H9 (cell line): ENCODE measurements at regions not wholly inside any gene's neighbourhood (a gene's known extent, or its start where the extent isn't known, plus 50 kb on each side); places are given as distances from the start of the nearest gene placed in this dataset.

Experiments used
- DNase-seq: peaks from one replicate; pipeline ENCODE4 v3.0.0-alpha.2; 2017
- H2AFZ ChIP-seq: one replicate; pipeline ENCODE4 v1.6.1; 2013; ENCODE audit warnings: mild to moderate bottlenecking, low read length, control low read depth, moderate library complexity
- H2AK5ac ChIP-seq: 2 replicates; pipeline ENCODE4 v1.6.1; 2013; ENCODE audit warnings: low read length, control low read depth, mixed read lengths; ENCODE audit not compliant: insufficient read length
- H2BK120ac ChIP-seq: one replicate; pipeline ENCODE4 v1.6.1; 2013; ENCODE audit warnings: low read depth, mild to moderate bottlenecking, low read length, control low read depth, inconsistent platforms; ENCODE audit not compliant: poor library complexity, severe bottlenecking
- H2BK12ac ChIP-seq: 2 replicates; pipeline ENCODE4 v1.6.1; 2013; ENCODE audit warnings: low read length, control low read depth, mixed read lengths, low read depth; ENCODE audit not compliant: insufficient read length
- H2BK15ac ChIP-seq: 2 replicates; pipeline ENCODE4 v1.6.1; 2013; ENCODE audit warnings: low read depth, low read length, control low read depth
- H2BK20ac ChIP-seq: one replicate; pipeline ENCODE4 v1.6.1; 2013; ENCODE audit warnings: low read depth, mild to moderate bottlenecking, low read length, control low read depth, inconsistent platforms; ENCODE audit not compliant: poor library complexity, severe bottlenecking
- H2BK5ac ChIP-seq: 2 replicates; pipeline ENCODE4 v1.6.1; 2013; ENCODE audit warnings: low read length, control low read depth, mixed read lengths; ENCODE audit not compliant: insufficient read length
- H3K14ac ChIP-seq: 2 replicates; pipeline ENCODE4 v1.6.1; 2013; ENCODE audit warnings: low read length, control low read depth; ENCODE audit not compliant: insufficient read depth
- H3K18ac ChIP-seq: 2 replicates; pipeline ENCODE4 v1.6.1; 2013; ENCODE audit warnings: low read depth, mild to moderate bottlenecking, mixed read lengths, low read length, control low read depth; ENCODE audit not compliant: insufficient read length
- H3K23ac ChIP-seq: 2 replicates; pipeline ENCODE4 v1.6.1; 2013; ENCODE audit warnings: low read length, control low read depth, mixed read lengths, low read depth; ENCODE audit not compliant: insufficient read length
- H3K23me2 ChIP-seq: 2 replicates; pipeline ENCODE4 v1.6.1; 2013; ENCODE audit warnings: low read depth, mild to moderate bottlenecking, mixed read lengths, low read length, control low read depth; ENCODE audit not compliant: insufficient read length, poor library complexity, severe bottlenecking
- H3K27ac ChIP-seq: 2 replicates; pipeline ENCODE4 v1.5.1; 2013; ENCODE audit warnings: low read length, control low read depth, mixed read lengths, low read depth; ENCODE audit not compliant: insufficient read length
- H3K27me3 ChIP-seq: 2 replicates; pipeline ENCODE4 v1.6.1; 2013; ENCODE audit warnings: low read length, control low read depth, inconsistent platforms; ENCODE audit not compliant: insufficient read depth
- H3K4ac ChIP-seq: 2 replicates; pipeline ENCODE4 v1.6.1; 2013; ENCODE audit warnings: low read depth, mild to moderate bottlenecking, control low read depth, inconsistent platforms, low read length, moderate library complexity
- H3K4me1 ChIP-seq: 2 replicates; pipeline ENCODE4 v1.6.1; 2013; ENCODE audit warnings: low read length, control low read depth, inconsistent platforms; ENCODE audit not compliant: insufficient read depth
- H3K4me2 ChIP-seq: 2 replicates; pipeline ENCODE4 v1.6.1; 2013; ENCODE audit warnings: low read length, control low read depth, mixed read lengths; ENCODE audit not compliant: insufficient read length, insufficient read depth
- H3K56ac ChIP-seq: 2 replicates; pipeline ENCODE4 v1.6.1; 2013; ENCODE audit warnings: low read depth, mild to moderate bottlenecking, mixed read lengths, low read length, control low read depth; ENCODE audit not compliant: insufficient read length
- H3K79me1 ChIP-seq: 2 replicates; pipeline ENCODE4 v1.6.1; 2013; ENCODE audit warnings: low read depth, mild to moderate bottlenecking, moderate library complexity, low read length, control low read depth, inconsistent platforms; ENCODE audit not compliant: insufficient read depth, poor library complexity, severe bottlenecking
- H3K79me2 ChIP-seq: 2 replicates; pipeline ENCODE4 v1.6.1; 2013; ENCODE audit warnings: low read length, control low read depth, inconsistent platforms; ENCODE audit not compliant: insufficient read depth
- H3K9ac ChIP-seq: 2 replicates; pipeline ENCODE4 v1.6.1; 2013; ENCODE audit warnings: low read length, control low read depth, mixed read lengths; ENCODE audit not compliant: insufficient read length; ENCODE audit errors: extremely low read depth
- H3K9me3 ChIP-seq: one replicate; pipeline ENCODE4 v1.6.1; 2013; ENCODE audit warnings: low read depth, low read length, inconsistent platforms; ENCODE audit not compliant: control insufficient read depth
- H3T11ph ChIP-seq: one replicate; pipeline ENCODE4 v1.6.1; 2013; ENCODE audit warnings: mild to moderate bottlenecking, low read length, control low read depth, inconsistent platforms
- H4K20me1 ChIP-seq: one replicate; pipeline ENCODE4 v1.6.1; 2013; ENCODE audit not compliant: control insufficient read depth, insufficient read length, insufficient read depth
- H4K5ac ChIP-seq: 2 replicates; pipeline ENCODE4 v1.6.1; 2013; ENCODE audit warnings: low read depth, mild to moderate bottlenecking, mixed read lengths, low read length, control low read depth; ENCODE audit not compliant: insufficient read length
- H4K8ac ChIP-seq: replicated peaks from 2 replicates; pipeline ENCODE4 v1.6.1; 2013; ENCODE audit warnings: low read length, control low read depth, mixed read lengths, low read depth; ENCODE audit not compliant: insufficient read length
- H4K91ac ChIP-seq: 2 replicates; pipeline ENCODE4 v1.6.1; 2013; ENCODE audit warnings: low read depth, mild to moderate bottlenecking, moderate library complexity, mixed read lengths, low read length, control low read depth; ENCODE audit not compliant: insufficient read length
- H3K27ac Mint-ChIP-seq, 3 experiments: 2 replicates in 2 of 3; 3 replicates in 1 of 3; pipeline ENCODE4 v1.8.0; 2020 to 2021; ENCODE audit warnings: mixed read lengths in 3 of 3, mild to moderate bottlenecking in 1 of 3, moderate library complexity in 1 of 3
- H3K27me3 Mint-ChIP-seq: 2 replicates; pipeline ENCODE4 v1.8.0; 2021; ENCODE audit warnings: low read depth, mild to moderate bottlenecking, moderate library complexity, mixed read lengths
- H3K36me3 Mint-ChIP-seq, 3 experiments: 2 replicates in 2 of 3; 3 replicates in 1 of 3; pipeline ENCODE4 v1.8.0; 2020 to 2021; ENCODE audit warnings: low read depth in 3 of 3, mixed read lengths in 3 of 3; ENCODE audit not compliant: insufficient read depth in 1 of 3
- H3K4me1 Mint-ChIP-seq, 2 experiments: 2 replicates each; pipeline ENCODE4 v1.8.0; 2020; ENCODE audit warnings: mixed read lengths in 2 of 2
- H3K4me3 Mint-ChIP-seq, 2 experiments: 2 replicates in 1 of 2; 3 replicates in 1 of 2; pipeline ENCODE4 v1.8.0; 2020 to 2021; ENCODE audit warnings: mild to moderate bottlenecking in 2 of 2, mixed read lengths in 2 of 2, moderate library complexity in 1 of 2
- H3K9me3 Mint-ChIP-seq, 2 experiments: 2 replicates in 1 of 2; 3 replicates in 1 of 2; pipeline ENCODE4 v1.8.0; 2020; ENCODE audit warnings: mild to moderate bottlenecking in 2 of 2, mixed read lengths in 2 of 2, moderate library complexity in 1 of 2
- WGBS: extraction: QIAGEN DNeasy Blood & Tissue Kit; methylation state at CpG from one replicate; pipeline ENCODE4 v1.1.7; 2013; ENCODE audit warnings: missing lambda C conversion rate, low lambda C conversion rate, mixed read lengths; ENCODE audit not compliant: insufficient read length; ENCODE audit errors: extremely low coverage; 5-methylcytosine and 5-hydroxymethylcytosine counted together
- TF ChIP-seq, protein P1 (sequence below): fragments of 200-600 bp; sonication (generic); conservative IDR thresholded peaks from 3 replicates; pipeline ENCODE4 v1.8.0; 2021; ENCODE audit warnings: antibody characterized with exemption, mild to moderate bottlenecking

DNA sequence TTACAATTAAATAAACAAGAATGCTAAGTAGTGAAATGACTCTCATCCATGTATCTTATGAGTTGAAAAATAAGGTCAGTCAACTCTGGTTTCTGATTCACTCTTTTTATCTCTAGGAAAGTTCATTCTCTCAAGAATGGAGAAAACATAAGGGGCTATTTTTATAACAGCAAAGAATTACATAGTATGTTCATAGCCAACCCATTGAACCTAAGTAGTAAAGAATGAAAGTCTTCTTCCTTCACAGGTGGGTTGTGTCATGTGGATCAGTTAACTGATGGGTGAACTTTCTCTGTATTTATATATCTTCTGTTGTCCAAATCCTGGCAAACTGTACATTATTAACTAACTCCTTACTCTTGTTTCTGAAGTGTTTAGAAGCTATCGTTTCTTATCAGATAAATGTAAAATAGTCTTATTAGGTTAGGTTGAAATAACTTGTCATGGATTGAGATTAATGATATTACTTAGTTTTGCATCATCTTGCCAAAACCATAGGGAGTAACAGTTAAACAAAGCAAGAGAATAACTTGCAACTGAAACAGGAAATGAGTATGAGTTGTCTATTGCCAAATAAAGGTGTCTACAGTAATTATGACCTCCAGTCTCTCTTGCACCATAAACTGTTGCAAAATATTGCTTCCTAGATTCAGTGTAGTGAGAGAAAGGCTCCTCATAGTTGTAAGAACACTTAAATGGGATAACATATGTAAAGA, 86.8 kb downstream of the ANKRD7 start:
- no peak overlapping the region for H3K9ac ChIP-seq
- H3K79me2 ChIP-seq, result no peaks in the 10 kb centered on the region
- TF ChIP-seq, protein P1, sequence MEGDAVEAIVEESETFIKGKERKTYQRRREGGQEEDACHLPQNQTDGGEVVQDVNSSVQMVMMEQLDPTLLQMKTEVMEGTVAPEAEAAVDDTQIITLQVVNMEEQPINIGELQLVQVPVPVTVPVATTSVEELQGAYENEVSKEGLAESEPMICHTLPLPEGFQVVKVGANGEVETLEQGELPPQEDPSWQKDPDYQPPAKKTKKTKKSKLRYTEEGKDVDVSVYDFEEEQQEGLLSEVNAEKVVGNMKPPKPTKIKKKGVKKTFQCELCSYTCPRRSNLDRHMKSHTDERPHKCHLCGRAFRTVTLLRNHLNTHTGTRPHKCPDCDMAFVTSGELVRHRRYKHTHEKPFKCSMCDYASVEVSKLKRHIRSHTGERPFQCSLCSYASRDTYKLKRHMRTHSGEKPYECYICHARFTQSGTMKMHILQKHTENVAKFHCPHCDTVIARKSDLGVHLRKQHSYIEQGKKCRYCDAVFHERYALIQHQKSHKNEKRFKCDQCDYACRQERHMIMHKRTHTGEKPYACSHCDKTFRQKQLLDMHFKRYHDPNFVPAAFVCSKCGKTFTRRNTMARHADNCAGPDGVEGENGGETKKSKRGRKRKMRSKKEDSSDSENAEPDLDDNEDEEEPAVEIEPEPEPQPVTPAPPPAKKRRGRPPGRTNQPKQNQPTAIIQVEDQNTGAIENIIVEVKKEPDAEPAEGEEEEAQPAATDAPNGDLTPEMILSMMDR, result no peak
- Mint-ChIP-seq H3K36me3 (peaks cover 7 to 29% (median 9%) of the 10 kb centered on the region in 3 experiments; a peak in 6 of 7 replicates), H3K4me3 (no peak overlapping the region), H3K4me1 (peaks cover 11 to 13% of the 10 kb centered on the region in 2 experiments), H3K27ac (no peak overlapping the region), H3K9me3 (peaks cover 15 to 18% of the 10 kb centered on the region in 2 experiments; a peak in 4 of 5 replicates), H3K27me3 (no peaks in the 10 kb centered on the region)
- no peak overlapping the region for H3K27ac ChIP-seq
- no peak for DNase-seq
- no peak overlapping the region for H3K56ac ChIP-seq
- no peak overlapping the region for H4K8ac ChIP-seq
- H4K5ac ChIP-seq, result no peak overlapping the region
- H3K4ac ChIP-seq, result no peak overlapping the region
- H2BK5ac ChIP-seq, result no peak overlapping the region
- H2AFZ ChIP-seq, result no peak overlapping the region
- H3K27me3 ChIP-seq, result no peaks in the 10 kb centered on the region
- H3K4me2 ChIP-seq, result no peak overlapping the region
- no CpG with 5 or more reads among the region's 1 CpG for WGBS
- H2BK120ac ChIP-seq, result no peak overlapping the region
- H3K4me1 ChIP-seq, result no peaks in the 10 kb centered on the region
- no peak overlapping the region for H3K14ac ChIP-seq
- no peak overlapping the region for H2BK15ac ChIP-seq
- H3K23ac ChIP-seq, result no peak overlapping the region
- no peak overlapping the region for H2BK20ac ChIP-seq
- no peaks in the 10 kb centered on the region for H3K79me1 ChIP-seq
- no peak overlapping the region for H2AK5ac ChIP-seq
- no peak overlapping the region for H3K18ac ChIP-seq
- no peaks in the 10 kb centered on the region for H3K9me3 ChIP-seq
- no peak overlapping the region for H3T11ph ChIP-seq
- no peak overlapping the region for H4K91ac ChIP-seq
- H3K23me2 ChIP-seq, result no peaks in the 10 kb centered on the region
- H4K20me1 ChIP-seq, result no peaks in the 10 kb centered on the region
- H2BK12ac ChIP-seq, result no peak overlapping the region
